GM23338 (cell line): ENCODE measurements at regions not wholly inside any gene's neighbourhood (a gene's known extent, or its start where the extent isn't known, plus 50 kb on each side); places are given as distances from the start of the nearest gene placed in this dataset.
A peak's percentile ranks its signal among the peaks of the same experiment; 100 is the strongest.

Experiments used
- ATAC-seq: fragments of 200-7000 bp; cut with Tn5 transposase; 3 replicates; pipeline ENCODE4 v1.9.1; 2020
- DNase-seq: peaks from one replicate; pipeline ENCODE4 v3.0.0-alpha.2; 2015; ENCODE audit warnings: low spot score
- H2AFZ ChIP-seq: fragments of 200-600 bp; sonication (generic); 2 replicates; pipeline ENCODE4 v1.8.0; 2016; ENCODE audit warnings: antibody characterized with exemption, mild to moderate bottlenecking, moderate library complexity
- H3F3A ChIP-seq: fragments of 200-600 bp; sonication (generic); replicated peaks from 2 replicates; pipeline ENCODE4 v1.8.0; 2017; ENCODE audit warnings: antibody characterized with exemption, mixed run types, low read depth
- H3K27ac ChIP-seq: fragments of 200-600 bp; sonication (generic); 2 replicates; pipeline ENCODE4 v1.6.1; 2016; ENCODE audit warnings: low read depth
- H3K27me3 ChIP-seq: fragments of 200-600 bp; sonication (generic); 2 replicates; pipeline ENCODE4 v1.8.0; 2016; ENCODE audit warnings: mild to moderate bottlenecking, mixed run types, moderate library complexity; ENCODE audit not compliant: insufficient read depth
- H3K36me3 ChIP-seq: fragments of 200-600 bp; sonication (generic); 2 replicates; pipeline ENCODE4 v1.8.0; 2016; ENCODE audit warnings: mild to moderate bottlenecking; ENCODE audit not compliant: insufficient read depth
- H3K4me1 ChIP-seq: fragments of 200-600 bp; sonication (generic); 2 replicates; pipeline ENCODE4 v1.8.0; 2016; ENCODE audit warnings: mild to moderate bottlenecking, moderate library complexity; ENCODE audit not compliant: insufficient read depth
- H3K4me2 ChIP-seq: fragments of 200-600 bp; sonication (generic); 2 replicates; pipeline ENCODE4 v1.7.1; 2017; ENCODE audit warnings: mixed run types
- H3K4me3 ChIP-seq: fragments of 200-600 bp; sonication (generic); 2 replicates; pipeline ENCODE4 v1.6.1; 2016; ENCODE audit warnings: mixed run types
- H3K79me2 ChIP-seq: fragments of 200-600 bp; sonication (generic); replicated peaks from 2 replicates; pipeline ENCODE4 v1.8.0; 2017; ENCODE audit warnings: mild to moderate bottlenecking; ENCODE audit not compliant: insufficient read depth
- H3K9me2 ChIP-seq: fragments of 200-600 bp; sonication (generic); 2 replicates; pipeline ENCODE4 v1.8.0; 2017; ENCODE audit not compliant: insufficient read depth
- H4K20me1 ChIP-seq: fragments of 200-600 bp; sonication (generic); replicated peaks from 2 replicates; pipeline ENCODE4 v1.8.0; 2017; ENCODE audit warnings: mild to moderate bottlenecking; ENCODE audit not compliant: insufficient read depth
- H3K27ac Mint-ChIP-seq: 2 replicates; pipeline ENCODE4 v1.8.0; 2020; ENCODE audit warnings: inconsistent platforms, mild to moderate bottlenecking, moderate library complexity, mixed read lengths
- H3K27me3 Mint-ChIP-seq: 3 replicates; pipeline ENCODE4 v1.8.0; 2022; ENCODE audit warnings: low read depth, mild to moderate bottlenecking, moderate library complexity, mixed read lengths, inconsistent platforms; ENCODE audit not compliant: insufficient read depth, poor library complexity
- H3K36me3 Mint-ChIP-seq: 3 replicates; pipeline ENCODE4 v1.8.0; 2021; ENCODE audit warnings: low read depth, mild to moderate bottlenecking, inconsistent platforms, moderate library complexity, mixed read lengths
- H3K4me1 Mint-ChIP-seq: 3 replicates; pipeline ENCODE4 v1.8.0; 2020; ENCODE audit warnings: mild to moderate bottlenecking, inconsistent platforms, mixed read lengths
- H3K4me3 Mint-ChIP-seq: 3 replicates; pipeline ENCODE4 v1.8.0; 2021; ENCODE audit warnings: moderate library complexity, mild to moderate bottlenecking, inconsistent platforms, mixed read lengths
- H3K9me3 Mint-ChIP-seq: 3 replicates; pipeline ENCODE4 v1.8.0; 2020; ENCODE audit warnings: moderate library complexity, mild to moderate bottlenecking, inconsistent platforms, mixed read lengths
- CREB1 ChIP-seq: fragments of 250-450 bp; sonication (Bioruptor Pico); IDR thresholded peaks from 2 replicates; pipeline ENCODE4 v1.5.0; 2020; ENCODE audit warnings: low read depth, mild to moderate bottlenecking, moderate library complexity
- CTCF ChIP-seq, 2 experiments: fragments of 200-600 bp in 1 of 2; sonication (generic) in 1 of 2; conservative IDR thresholded peaks; 2 replicates each; pipeline versions ENCODE4 v1.5.1 to v1.6.1; 2016 to 2017; ENCODE audit warnings: antibody characterized with exemption in 2 of 2, low read depth in 2 of 2, mild to moderate bottlenecking in 2 of 2, moderate library complexity in 1 of 2
- EZH2 ChIP-seq: fragments of 200-600 bp; sonication (generic); IDR thresholded peaks from one replicate; pipeline ENCODE4 v1.8.0; 2017; ENCODE audit warnings: antibody characterized with exemption, mild to moderate bottlenecking, low read depth; ENCODE audit not compliant: unreplicated experiment
- EZH2phosphoT487 ChIP-seq: fragments of 200-600 bp; sonication (generic); IDR thresholded peaks from one replicate; pipeline ENCODE4 v1.8.1; 2018; ENCODE audit warnings: antibody characterized with exemption; ENCODE audit not compliant: unreplicated experiment
- JUNB ChIP-seq: IDR thresholded peaks from one replicate; pipeline ENCODE4 v1.6.1; 2016; ENCODE audit warnings: antibody characterized with exemption; ENCODE audit not compliant: unreplicated experiment
- POLR2AphosphoS5 ChIP-seq: IDR thresholded peaks from 2 replicates; pipeline ENCODE4 v1.6.1; 2016; ENCODE audit warnings: antibody characterized with exemption, low read depth
- REST ChIP-seq: IDR thresholded peaks from one replicate; pipeline ENCODE4 v1.6.1; 2018; ENCODE audit warnings: antibody characterized with exemption; ENCODE audit not compliant: unreplicated experiment
- STAT1 ChIP-seq: IDR thresholded peaks from one replicate; pipeline ENCODE4 v1.6.1; 2016; ENCODE audit warnings: antibody characterized with exemption; ENCODE audit not compliant: unreplicated experiment
- ZNF331 ChIP-seq: fragments of 250-450 bp; sonication (Bioruptor Pico); IDR thresholded peaks from 2 replicates; pipeline ENCODE4 v1.5.0; 2020; ENCODE audit warnings: low read depth, mild to moderate bottlenecking, moderate library complexity
- TF ChIP-seq, protein P1 (sequence below): IDR thresholded peaks from 2 replicates; pipeline ENCODE4 v1.6.1; 2016; ENCODE audit warnings: antibody characterized with exemption

DNA sequence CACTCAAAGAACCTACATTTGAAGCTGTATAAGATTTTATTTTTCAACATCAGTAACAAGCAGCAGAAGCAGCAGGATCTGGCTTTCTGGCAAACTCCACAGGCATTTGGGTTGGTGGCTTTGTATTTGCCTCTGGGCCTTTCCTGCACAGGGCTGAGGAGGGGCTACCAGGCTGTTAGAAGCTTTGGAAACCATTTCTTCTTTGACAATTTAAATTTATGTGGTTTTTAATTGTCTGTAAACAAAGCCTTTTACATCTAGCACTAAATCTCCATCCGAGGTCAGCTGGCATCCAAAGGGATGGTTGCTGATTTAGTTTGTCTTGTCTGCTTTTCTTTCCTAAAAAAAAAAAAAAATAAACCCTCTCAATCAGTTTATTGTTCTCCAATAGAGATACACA, 127.5 kb upstream of the OBI1 start (continued):
- no peak for TF ChIP-seq CTCF (conservative IDR thresholded peaks at IDR 0.05; ENCODE audit: low read depth in 2 of 2)

- Histone ChIP-seq H3K27ac (no peak overlapping the region), H3K4me1 (peaks cover 7% of the 10 kb centered on the region; the same call in 1 of the 2 replicates), H3F3A (no peaks in the 10 kb centered on the region), H3K4me2 (no peak overlapping the region), H3K4me3 (no peak overlapping the region), H3K79me2 (no peaks in the 10 kb centered on the region), H2AFZ (peak overlapping the region; percentile 54; the same call in 1 of the 2 replicates), H3K27me3 (no peaks in the 10 kb centered on the region), H3K36me3 (no peaks in the 10 kb centered on the region), H4K20me1 (no peaks in the 10 kb centered on the region), H3K9me2 (no peaks in the 10 kb centered on the region)
- Mint-ChIP-seq H3K36me3 (no peaks in the 10 kb centered on the region), H3K4me1 (peaks cover 13% of the 10 kb centered on the region), H3K9me3 (no peaks in the 10 kb centered on the region), H3K27ac (0 out of 2 replicates have a peak overlapping the region, but pooled peaks have one; percentile 59), H3K27me3 (peaks cover 3% of the 10 kb centered on the region), H3K4me3 (no peak overlapping the region)
- ATAC-seq (no peak), DNase-seq (no peak)
- no peak for TF ChIP-seq STAT1
- no peak for TF ChIP-seq ZNF331
- TF ChIP-seq EZH2phosphoT487: no peak
- no peak for TF ChIP-seq CTCF (conservative IDR thresholded peaks at IDR 0.05; ENCODE audit: low read depth in 2 of 2)
- no peak for TF ChIP-seq REST
- TF ChIP-seq JUNB: no peak
- TF ChIP-seq CREB1 (CRISPR knock-in tag): no peak
- TF ChIP-seq EZH2: no peak
- TF ChIP-seq POLR2AphosphoS5: no peak
- TF ChIP-seq, protein P1, sequence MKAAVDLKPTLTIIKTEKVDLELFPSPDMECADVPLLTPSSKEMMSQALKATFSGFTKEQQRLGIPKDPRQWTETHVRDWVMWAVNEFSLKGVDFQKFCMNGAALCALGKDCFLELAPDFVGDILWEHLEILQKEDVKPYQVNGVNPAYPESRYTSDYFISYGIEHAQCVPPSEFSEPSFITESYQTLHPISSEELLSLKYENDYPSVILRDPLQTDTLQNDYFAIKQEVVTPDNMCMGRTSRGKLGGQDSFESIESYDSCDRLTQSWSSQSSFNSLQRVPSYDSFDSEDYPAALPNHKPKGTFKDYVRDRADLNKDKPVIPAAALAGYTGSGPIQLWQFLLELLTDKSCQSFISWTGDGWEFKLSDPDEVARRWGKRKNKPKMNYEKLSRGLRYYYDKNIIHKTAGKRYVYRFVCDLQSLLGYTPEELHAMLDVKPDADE: no peak
Measured at GRCh38 chr13:78785764-78786163, 126.8 kb upstream of the OBI1 start.
